H1 (cell line): ENCODE measurements at regions not wholly inside any gene's neighbourhood (a gene's known extent, or its start where the extent isn't known, plus 50 kb on each side); places are given as distances from the start of the nearest gene placed in this dataset.

Source experiments
- CTCF ChIA-PET: fragments of 300-600 bp; sonication (Branson Sonifier 250); formaldehyde crosslinking; loops from one replicate; lab custom pipeline; 2021; ENCODE audit not compliant: partially characterized antibody; lab: Charles Lee
- POLR2A ChIA-PET: fragments of 300-600 bp; sonication (Branson Sonifier 250); formaldehyde crosslinking; loops from one replicate; lab custom pipeline; 2021; ENCODE audit warnings: inconsistent platforms; ENCODE audit not compliant: partially characterized antibody; lab: Charles Lee
- DNase-seq, 2 experiments: peaks; one replicate each; pipeline versions ENCODE4 v3.0.0 to v3.0.0-alpha.2; 2010 to 2022; ENCODE audit warnings: low spot score in 2 of 2, low read depth in 1 of 2, mixed read lengths in 1 of 2
- FAIRE-seq: peaks from 2 replicates; lab custom pipeline; 2011; peaks lifted over from hg19 to GRCh38; lab: Jason Lieb, UNC
- H2AFZ ChIP-seq: 2 replicates; pipeline ENCODE4 v1.8.1; 2012; ENCODE audit warnings: low read length, inconsistent platforms
- H2AK5ac ChIP-seq: 2 replicates; pipeline ENCODE4 v1.6.1; 2013; ENCODE audit warnings: low read depth, low read length
- H2BK120ac ChIP-seq: replicated peaks from 2 replicates; pipeline ENCODE3; 2013; ENCODE audit warnings: low read depth, low read length, inconsistent platforms
- H2BK12ac ChIP-seq: 2 replicates; pipeline ENCODE4 v1.6.1; 2013; ENCODE audit warnings: low read depth, low read length
- H2BK15ac ChIP-seq: 2 replicates; pipeline ENCODE4 v1.6.1; 2013; ENCODE audit warnings: low read length
- H2BK20ac ChIP-seq: 2 replicates; pipeline ENCODE4 v1.6.1; 2013; ENCODE audit warnings: low read length
- H2BK5ac ChIP-seq: 2 replicates; pipeline ENCODE4 v1.6.1; 2013; ENCODE audit warnings: low read depth, low read length
- H3K14ac ChIP-seq: 2 replicates; pipeline ENCODE4 v1.6.1; 2013; ENCODE audit warnings: inconsistent platforms; ENCODE audit not compliant: insufficient read length
- H3K18ac ChIP-seq: 2 replicates; pipeline ENCODE4 v1.6.1; 2013; ENCODE audit warnings: low read length; ENCODE audit errors: extremely low read depth
- H3K23ac ChIP-seq: 2 replicates; pipeline ENCODE4 v1.6.1; 2013; ENCODE audit warnings: inconsistent platforms; ENCODE audit not compliant: insufficient read length
- H3K23me2 ChIP-seq: 2 replicates; pipeline ENCODE4 v1.6.1; 2013; ENCODE audit warnings: low read depth, low read length
- H3K27ac ChIP-seq: 2 replicates; pipeline ENCODE4 v1.6.1; 2011; ENCODE audit warnings: low read depth, low read length, inconsistent platforms
- H3K27me3 ChIP-seq, 4 experiments: replicated peaks in 1 of 4; 1 replicate in 1 of 4; 2 replicates in 3 of 4; pipeline versions ENCODE4 v1.6.1 to v1.8.1; 2011 to 2013; ENCODE audit warnings: low read length in 3 of 4, mild to moderate bottlenecking in 3 of 4, inconsistent platforms in 2 of 4, mixed read lengths in 2 of 4, moderate library complexity in 1 of 4; ENCODE audit not compliant: control insufficient read depth in 3 of 4, insufficient read depth in 3 of 4; ENCODE audit errors: extremely low read depth in 1 of 4
- H3K36me3 ChIP-seq, 4 experiments: 2 replicates each; pipeline versions ENCODE4 v1.6.1 to v1.8.1; 2011 to 2013; ENCODE audit warnings: mild to moderate bottlenecking in 4 of 4, low read length in 3 of 4, moderate library complexity in 2 of 4, control low read depth in 1 of 4, inconsistent platforms in 1 of 4; ENCODE audit not compliant: insufficient read depth in 4 of 4, control insufficient read depth in 2 of 4
- H3K4ac ChIP-seq: replicated peaks from 2 replicates; pipeline ENCODE3; 2013; ENCODE audit warnings: low read length, low read depth, mixed read lengths, inconsistent platforms; ENCODE audit not compliant: insufficient read length
- H3K4me1 ChIP-seq, 4 experiments: replicated peaks in 1 of 4; 1 replicate in 1 of 4; 2 replicates in 3 of 4; pipeline versions ENCODE4 v1.6.1 to v1.8.1; 2011 to 2013; ENCODE audit warnings: low read length in 3 of 4, inconsistent platforms in 2 of 4, mixed read lengths in 1 of 4; ENCODE audit not compliant: insufficient read depth in 4 of 4, control insufficient read depth in 3 of 4
- H3K4me2 ChIP-seq, 2 experiments: 2 replicates each; pipeline versions ENCODE4 v1.6.1 to v1.8.1; 2011 to 2013; ENCODE audit warnings: low read depth in 2 of 2, low read length in 2 of 2, control low read depth in 1 of 2, inconsistent platforms in 1 of 2, mild to moderate bottlenecking in 1 of 2; ENCODE audit not compliant: insufficient read depth in 1 of 2
- H3K4me3 ChIP-seq, 4 experiments: fragments of 200-600, 300-600 bp in 1 of 4; sonication (generic), shearing (Covaris generic), sonication (Bioruptor Twin) in 1 of 4; 2 replicates each; pipeline versions ENCODE4 v1.5.1 to v1.8.1; 2011 to 2016; ENCODE audit warnings: low read length in 4 of 4, low read depth in 3 of 4, control low read depth in 2 of 4, inconsistent platforms in 2 of 4, mild to moderate bottlenecking in 2 of 4, mixed read lengths in 1 of 4, moderate library complexity in 1 of 4; ENCODE audit not compliant: insufficient read depth in 2 of 4; ENCODE audit errors: extremely low read depth in 1 of 4
- H3K56ac ChIP-seq: replicated peaks from 2 replicates; pipeline ENCODE3; 2013; ENCODE audit warnings: low read depth, mild to moderate bottlenecking, mixed read lengths, low read length, inconsistent platforms; ENCODE audit not compliant: insufficient read length
- H3K79me1 ChIP-seq: 2 replicates; pipeline ENCODE4 v1.6.1; 2013; ENCODE audit warnings: low read depth, low read length, control low read depth
- H3K79me2 ChIP-seq, 2 experiments: 2 replicates each; pipeline versions ENCODE4 v1.6.1 to v1.8.1; 2012 to 2013; ENCODE audit warnings: low read length in 2 of 2, mild to moderate bottlenecking in 2 of 2, inconsistent platforms in 1 of 2; ENCODE audit not compliant: insufficient read depth in 2 of 2, control insufficient read depth in 1 of 2
- H3K9ac ChIP-seq, 4 experiments: replicated peaks in 1 of 4; 1 replicate in 1 of 4; 2 replicates in 3 of 4; pipeline versions ENCODE4 v1.6.1 to v1.8.1; 2011 to 2013; ENCODE audit warnings: low read depth in 3 of 4, low read length in 3 of 4, control low read depth in 2 of 4, mild to moderate bottlenecking in 2 of 4, moderate library complexity in 2 of 4, inconsistent platforms in 1 of 4; ENCODE audit errors: extremely low read depth in 1 of 4
- H3K9me3 ChIP-seq, 2 experiments: 2 replicates each; pipeline versions ENCODE4 v1.6.1 to v1.8.1; 2012 to 2013; ENCODE audit warnings: mild to moderate bottlenecking in 2 of 2, moderate library complexity in 2 of 2, control low read depth in 1 of 2, inconsistent platforms in 1 of 2, low read depth in 1 of 2, low read length in 1 of 2, mixed read lengths in 1 of 2; ENCODE audit not compliant: insufficient read depth in 2 of 2
- H4K20me1 ChIP-seq, 2 experiments: replicated peaks in 1 of 2; 2 replicates each; pipeline versions ENCODE3 to v1.8.1; 2011 to 2013; ENCODE audit warnings: inconsistent platforms in 2 of 2, low read length in 2 of 2, mild to moderate bottlenecking in 1 of 2; ENCODE audit not compliant: insufficient read depth in 2 of 2, control insufficient read depth in 1 of 2
- H4K5ac ChIP-seq: 2 replicates; pipeline ENCODE4 v1.6.1; 2013; ENCODE audit warnings: low read length, low read depth, mixed read lengths, inconsistent platforms; ENCODE audit not compliant: insufficient read length
- H4K8ac ChIP-seq: 2 replicates; pipeline ENCODE4 v1.8.0; 2013; ENCODE audit warnings: mild to moderate bottlenecking, moderate library complexity, low read length, inconsistent platforms; ENCODE audit not compliant: insufficient read depth; ENCODE audit errors: extremely low read depth
- H4K91ac ChIP-seq: replicated peaks from 2 replicates; pipeline ENCODE3; 2013; ENCODE audit warnings: low read length, mixed read lengths, inconsistent platforms; ENCODE audit not compliant: insufficient read length
- CEBPB ChIP-seq: IDR thresholded peaks from 2 replicates; pipeline ENCODE4 v1.6.1; 2012; ENCODE audit warnings: low read depth, low read length
- HDAC6 ChIP-seq: IDR thresholded peaks from one replicate; pipeline ENCODE4 v1.7.1; 2012; ENCODE audit warnings: low read depth, mild to moderate bottlenecking, inconsistent platforms, low read length, moderate library complexity
- JUN ChIP-seq: IDR thresholded peaks from 2 replicates; pipeline ENCODE4 v1.6.1; 2011; ENCODE audit warnings: low read depth, mild to moderate bottlenecking, improper control_type of control experiment, low read length
- JUND ChIP-seq: IDR thresholded peaks from 2 replicates; pipeline ENCODE4 v1.6.1; 2011; ENCODE audit warnings: mild to moderate bottlenecking, improper control_type of control experiment, low read length
- KDM1A ChIP-seq: fragments of 200-600, 300-600 bp; sonication (generic); IDR thresholded peaks from 2 replicates; pipeline ENCODE4 v1.7.1; 2016; ENCODE audit warnings: mild to moderate bottlenecking, low read length, borderline replicate concordance
- NRF1 ChIP-seq: IDR thresholded peaks from 2 replicates; pipeline ENCODE4 v1.6.1; 2011; ENCODE audit warnings: mild to moderate bottlenecking, low read depth, low read length, improper control_type of control experiment
- PHF8 ChIP-seq: fragments of 200-600 bp; sonication (generic); conservative IDR thresholded peaks from 2 replicates; pipeline ENCODE4 v1.7.1; 2012; ENCODE audit warnings: low read depth, mild to moderate bottlenecking, inconsistent platforms, low read length, moderate library complexity
- POLR2AphosphoS5 ChIP-seq: IDR thresholded peaks from 2 replicates; pipeline ENCODE4 v1.6.1; 2011; ENCODE audit warnings: low read depth, low read length
- POU5F1 ChIP-seq: IDR thresholded peaks from 2 replicates; pipeline ENCODE4 v1.6.1; 2011; ENCODE audit warnings: low read depth, mild to moderate bottlenecking, low read length, moderate library complexity
- RXRA ChIP-seq: IDR thresholded peaks from 2 replicates; pipeline ENCODE4 v1.6.1; 2011; ENCODE audit warnings: low read depth, mild to moderate bottlenecking, low read length, moderate library complexity; ENCODE audit not compliant: insufficient read depth
- SP1 ChIP-seq: IDR thresholded peaks from 2 replicates; pipeline ENCODE4 v1.6.1; 2011; ENCODE audit warnings: low read depth, low read length
- SRF ChIP-seq: IDR thresholded peaks from 2 replicates; pipeline ENCODE4 v1.6.1; 2011; ENCODE audit warnings: mild to moderate bottlenecking, low read depth, low read length, moderate library complexity
- WGBS, 2 experiments: shearing (Covaris generic) in 1 of 2; methylation state at CpG; one replicate each; pipeline versions ENCODE4 v1.1.6 to v1.1.7; 2013 to 2015; ENCODE audit warnings: low lambda C conversion rate in 2 of 2, mixed read lengths in 2 of 2, inconsistent platforms in 1 of 2, low coverage in 1 of 2, missing lambda C conversion rate in 1 of 2; ENCODE audit not compliant: insufficient replicate concordance in 2 of 2, insufficient coverage in 1 of 2, insufficient read length in 1 of 2; ENCODE audit errors: extremely low coverage in 1 of 2, missing lambda C conversion rate in 1 of 2; 5-methylcytosine and 5-hydroxymethylcytosine counted together
- TF ChIP-seq, protein P1 (sequence below): IDR thresholded peaks from 2 replicates; pipeline ENCODE4 v1.6.1; 2011; ENCODE audit warnings: low read depth, mild to moderate bottlenecking, low read length; ENCODE audit not compliant: insufficient read depth
- TF ChIP-seq, protein P2 (sequence below): IDR thresholded peaks from 2 replicates; pipeline ENCODE4 v1.6.1; 2011; ENCODE audit warnings: low read length, improper control_type of control experiment

DNA sequence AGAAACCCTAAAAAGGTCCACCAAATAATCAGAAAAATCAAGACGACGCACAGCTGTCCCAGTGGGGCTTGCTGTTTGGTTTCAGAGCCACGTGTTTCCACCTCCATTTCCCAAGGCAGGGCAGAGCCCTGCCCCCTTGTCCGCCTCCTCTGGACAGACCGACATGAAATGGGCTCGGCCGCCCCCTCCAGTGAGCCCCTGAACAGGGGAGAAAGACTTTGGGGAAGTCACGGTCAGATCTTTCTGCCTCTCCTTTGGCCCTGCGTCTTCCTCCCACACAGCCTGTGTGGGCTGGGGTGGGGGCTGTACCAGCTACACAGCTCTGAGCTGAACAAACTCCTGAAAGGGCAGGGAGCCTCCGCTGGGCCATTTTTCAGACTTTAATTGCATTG is 230.7 kb downstream of the ENGASE start:
- POLR2A ChIA-PET, result no interaction called here
- no peak for TF ChIP-seq POU5F1
- no peak for TF ChIP-seq JUND
- TF ChIP-seq KDM1A, result no peak
- TF ChIP-seq POLR2AphosphoS5, result no peak
- TF ChIP-seq HDAC6, result no peak
- no peak for TF ChIP-seq JUN
- no peak for TF ChIP-seq SRF
- TF ChIP-seq RXRA, result no peak
- TF ChIP-seq NRF1, result no peak
- TF ChIP-seq, protein P1, sequence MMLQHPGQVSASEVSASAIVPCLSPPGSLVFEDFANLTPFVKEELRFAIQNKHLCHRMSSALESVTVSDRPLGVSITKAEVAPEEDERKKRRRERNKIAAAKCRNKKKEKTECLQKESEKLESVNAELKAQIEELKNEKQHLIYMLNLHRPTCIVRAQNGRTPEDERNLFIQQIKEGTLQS, result no peak
- no peak for TF ChIP-seq PHF8
- TF ChIP-seq, protein P2, sequence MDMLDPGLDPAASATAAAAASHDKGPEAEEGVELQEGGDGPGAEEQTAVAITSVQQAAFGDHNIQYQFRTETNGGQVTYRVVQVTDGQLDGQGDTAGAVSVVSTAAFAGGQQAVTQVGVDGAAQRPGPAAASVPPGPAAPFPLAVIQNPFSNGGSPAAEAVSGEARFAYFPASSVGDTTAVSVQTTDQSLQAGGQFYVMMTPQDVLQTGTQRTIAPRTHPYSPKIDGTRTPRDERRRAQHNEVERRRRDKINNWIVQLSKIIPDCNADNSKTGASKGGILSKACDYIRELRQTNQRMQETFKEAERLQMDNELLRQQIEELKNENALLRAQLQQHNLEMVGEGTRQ, result no peak
- no peak for TF ChIP-seq CEBPB
- no peak for TF ChIP-seq SP1

More for the DNA sequence above, 230.7 kb downstream of the ENGASE start:
- Histone ChIP-seq H2BK20ac (no peak overlapping the region), H3K36me3 (no peaks in the 10 kb centered on the region), H3K4me3 (no peak overlapping the region), H3K27ac (no peak overlapping the region), H3K9ac (no peak overlapping the region), H4K91ac (no peak overlapping the region), H3K79me1 (no peaks in the 10 kb centered on the region), H2BK120ac (no peak overlapping the region), H2BK12ac (no peak overlapping the region), H3K4me2 (no peak overlapping the region), H3K9me3 (no peaks in the 10 kb centered on the region), H4K5ac (no peak overlapping the region), H3K14ac (no peak overlapping the region), H4K20me1 (no peaks in the 10 kb centered on the region), H3K4ac (no peak overlapping the region), H2BK5ac (no peak overlapping the region), H3K23ac (no peak overlapping the region), H2BK15ac (no peak overlapping the region), H3K4me1 (peaks cover 0 to 3% (median 0%) of the 10 kb centered on the region in 4 experiments; a peak in 1 of 7 replicates), H2AK5ac (no peak overlapping the region), H3K27me3 (no peaks in the 10 kb centered on the region), H3K79me2 (no peaks in the 10 kb centered on the region), H4K8ac (no peak overlapping the region), H3K23me2 (no peaks in the 10 kb centered on the region), H2AFZ (no peak overlapping the region), H3K18ac (no peak overlapping the region; the same call in 1 of the 2 replicates), H3K56ac (no peak overlapping the region)
- CTCF ChIA-PET, result interaction anchor here (0.7 to 2.5 kb wide), 14 partner anchors 15 to 129 kb away, joined by 3 to 12 read pairs (median 4); no protein-coding TSS in a partner anchor
- FAIRE-seq, result no peak
- 83% methylated on average over 8 of the region's 10 CpGs; no CpG with 5 or more reads in 1 of the 2 experiments for WGBS, 2 experiments
- DNase-seq, result no peak
